Activated CD4-positive, alpha-beta T cell treated with anti-CD3 and anti-CD28 coated beads, Interleukin-2, amount 10 ng/mL, durations not matched to agents 24 days and 14 days (primary cell): ENCODE measurements at regions not wholly inside any gene's neighbourhood (a gene's known extent, or its start where the extent isn't known, plus 50 kb on each side); places are given as distances from the start of the nearest gene placed in this dataset.
"Not testable (repeated sequence)": the region's sequence is repeated elsewhere in the genome, so short reads cannot be mapped to it uniquely, and the experiment has no call there.

Experiments used
- DNase-seq: peaks from one replicate; pipeline ENCODE4 v3.0.0; 2022
- H3K27ac Mint-ChIP-seq: one replicate; pipeline ENCODE4 v1.8.0; 2022; ENCODE audit warnings: mild to moderate bottlenecking, mixed read lengths
- H3K27me3 Mint-ChIP-seq: one replicate; pipeline ENCODE4 v1.8.0; 2022; ENCODE audit warnings: mixed read lengths
- H3K36me3 Mint-ChIP-seq: one replicate; pipeline ENCODE4 v1.8.0; 2022; ENCODE audit warnings: low read depth, mild to moderate bottlenecking, mixed read lengths
- H3K4me1 Mint-ChIP-seq: one replicate; pipeline ENCODE4 v1.8.0; 2021; ENCODE audit warnings: mixed read lengths
- H3K4me3 Mint-ChIP-seq: one replicate; pipeline ENCODE4 v1.8.0; 2022; ENCODE audit warnings: mild to moderate bottlenecking, moderate library complexity, mixed read lengths
- H3K9me3 Mint-ChIP-seq: one replicate; pipeline ENCODE4 v1.8.0; 2021; ENCODE audit warnings: mixed read lengths
- intact Hi-C: fragments of 100-400 bp; cut with micrococcal nuclease; formaldehyde crosslinking; loops from one replicate; pipeline ENCODE4 v1.15.1; 2023

DNA sequence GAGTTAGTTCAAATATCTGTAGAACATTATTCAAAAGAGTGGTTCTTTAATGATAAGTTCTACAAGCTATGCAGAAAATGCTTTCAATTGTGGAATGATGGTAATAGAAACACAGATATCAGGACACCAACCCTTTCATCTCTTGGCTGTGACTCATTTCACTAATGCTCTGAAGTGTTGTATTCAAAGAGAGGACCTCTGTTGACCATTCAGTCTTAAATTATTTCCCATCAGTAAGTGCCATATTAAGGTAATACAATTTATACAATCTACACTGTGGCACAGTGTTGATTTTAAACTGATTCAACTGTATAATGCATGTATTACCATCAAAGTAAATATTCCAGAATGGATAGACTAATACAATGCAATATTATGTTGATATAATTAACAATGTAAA is 289.0 kb upstream of the ADGRL3 start:
- Mint-ChIP-seq H3K27ac (no peak overlapping the region), H3K36me3 (no peaks in the 10 kb centered on the region)
- DNase-seq: no peak

DNA sequence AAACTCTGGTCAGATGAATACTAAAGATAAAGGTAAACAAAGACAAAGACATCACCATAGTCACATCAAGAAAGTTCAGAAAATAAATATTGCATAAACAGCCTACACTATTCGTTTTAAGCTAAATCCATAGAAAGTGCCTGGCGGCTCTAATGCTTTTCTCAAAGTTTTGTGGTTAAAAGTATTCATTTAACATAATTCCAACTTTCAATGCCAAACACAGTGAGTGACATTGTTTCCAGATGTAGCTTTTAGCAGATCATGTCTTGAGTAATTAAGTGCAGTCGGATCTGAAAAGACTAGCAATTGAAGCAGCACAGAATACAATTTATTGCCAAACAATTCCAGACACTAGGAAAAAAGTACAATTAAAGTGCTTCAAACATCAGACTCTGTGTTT is 287.1 kb upstream of the ADGRL3 start:
- no peak for DNase-seq
- Mint-ChIP-seq H3K27me3 (no peaks in the 10 kb centered on the region), H3K4me3 (no peak overlapping the region), H3K27ac (no peak overlapping the region), H3K36me3 (no peaks in the 10 kb centered on the region), H3K4me1 (no peaks in the 10 kb centered on the region), H3K9me3 (peaks cover 4% of the 10 kb centered on the region)
- intact Hi-C loops: no loop called here

More for the DNA sequence above, 289.0 kb upstream of the ADGRL3 start:
- intact Hi-C loops: no loop called here
- peaks cover 5% of the 10 kb centered on the region for H3K9me3 Mint-ChIP-seq
- no peaks in the 10 kb centered on the region for H3K27me3 Mint-ChIP-seq
- no peaks in the 10 kb centered on the region for H3K4me1 Mint-ChIP-seq
- H3K4me3 Mint-ChIP-seq: no peak overlapping the region

DNA sequence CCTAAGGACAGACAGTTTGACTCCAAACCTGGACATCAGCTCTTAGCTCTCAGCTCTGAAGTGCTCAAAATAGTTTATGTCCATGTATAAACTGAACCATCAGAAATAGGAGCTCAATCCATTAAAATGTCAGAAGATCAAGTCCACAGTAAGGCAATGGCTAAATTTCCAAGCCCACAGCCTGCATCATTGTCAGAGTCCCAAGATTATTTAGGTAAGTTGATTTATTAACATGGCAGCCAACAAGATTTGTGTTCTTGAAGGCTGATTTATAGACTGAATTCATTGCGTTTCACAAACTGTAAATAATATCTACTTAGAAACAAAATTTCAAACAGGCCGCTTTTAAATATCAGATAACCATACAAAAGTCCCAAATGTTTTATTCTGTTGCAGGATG is 286.5 kb upstream of the ADGRL3 start:
- H3K4me3 Mint-ChIP-seq: no peak overlapping the region
- intact Hi-C loops: no loop called here
- peaks cover 4% of the 10 kb centered on the region for H3K9me3 Mint-ChIP-seq
- H3K27me3 Mint-ChIP-seq: no peaks in the 10 kb centered on the region
- no peaks in the 10 kb centered on the region for H3K4me1 Mint-ChIP-seq
- DNase-seq: no peak
- no peak overlapping the region for H3K27ac Mint-ChIP-seq
- H3K36me3 Mint-ChIP-seq: no peaks in the 10 kb centered on the region

DNA sequence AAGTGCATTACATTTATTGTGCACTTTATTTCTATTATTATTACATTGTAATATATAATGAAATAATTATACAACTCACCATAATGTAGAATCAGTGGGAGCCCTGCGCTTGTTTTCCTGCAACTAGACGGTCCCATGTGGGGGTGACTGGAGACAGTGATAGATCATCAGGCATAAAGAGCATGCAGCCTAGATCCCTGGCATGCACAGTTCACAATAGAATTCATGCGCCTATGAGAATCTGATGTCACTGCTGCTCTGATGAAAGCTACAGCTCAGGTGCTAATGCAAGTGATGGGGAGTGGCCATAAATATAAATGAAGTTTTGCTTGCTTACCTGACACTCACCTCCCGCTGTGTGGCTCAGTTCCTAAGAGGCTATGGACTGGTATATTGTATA is 278.4 kb upstream of the ADGRL3 start:
- H3K36me3 Mint-ChIP-seq, H3K27me3 Mint-ChIP-seq, H3K4me3 Mint-ChIP-seq, H3K9me3 Mint-ChIP-seq, H3K27ac Mint-ChIP-seq, intact Hi-C loops, H3K4me1 Mint-ChIP-seq, DNase-seq: not testable (repeated sequence)

DNA sequence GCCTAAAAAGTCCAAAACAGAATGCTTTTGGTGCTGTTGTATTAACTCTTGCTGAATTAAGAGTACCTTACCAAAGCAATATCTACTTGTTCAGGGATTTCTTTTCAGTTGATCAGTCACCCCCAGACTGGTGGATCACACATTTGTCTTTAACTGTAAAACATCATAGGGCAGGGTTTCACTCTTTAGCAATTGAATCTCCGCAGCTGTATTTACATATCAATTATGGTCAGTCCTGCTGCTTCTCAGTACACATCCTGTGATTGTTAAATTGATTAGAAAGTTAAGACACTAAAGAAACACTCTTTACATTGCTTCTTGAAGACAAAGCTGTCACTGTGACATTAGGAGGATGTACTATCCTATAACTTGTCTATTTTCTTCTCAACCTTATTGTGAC is 277.1 kb upstream of the ADGRL3 start:
- Mint-ChIP-seq H3K27ac (no peak overlapping the region), H3K36me3 (no peaks in the 10 kb centered on the region), H3K27me3 (no peaks in the 10 kb centered on the region), H3K4me1 (no peaks in the 10 kb centered on the region), H3K4me3 (no peak overlapping the region), H3K9me3 (no peaks in the 10 kb centered on the region)
- DNase-seq: no peak
- intact Hi-C loops: no loop called here

DNA sequence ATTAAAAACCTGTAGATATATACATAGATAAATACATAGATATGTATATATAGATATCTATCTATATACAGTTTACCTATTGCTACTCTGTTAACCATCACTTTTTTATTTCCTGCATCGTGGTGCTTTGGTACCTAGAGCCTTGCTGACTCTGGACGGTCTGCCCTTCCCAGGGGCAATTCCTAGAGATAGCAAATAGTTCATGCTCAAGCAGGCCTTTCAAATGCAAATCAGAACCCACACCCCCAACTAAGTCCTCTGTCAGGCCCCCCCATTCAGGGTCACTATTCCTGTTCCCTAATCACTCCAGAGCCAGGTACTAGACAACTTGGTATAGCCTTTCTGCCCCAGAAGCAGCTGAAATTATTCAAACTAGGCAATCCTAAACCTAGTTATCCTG is 273.5 kb upstream of the ADGRL3 start:
- no peaks in the 10 kb centered on the region for H3K9me3 Mint-ChIP-seq
- DNase-seq: no peak
- no peak overlapping the region for H3K4me3 Mint-ChIP-seq
- no peaks in the 10 kb centered on the region for H3K36me3 Mint-ChIP-seq
- no peaks in the 10 kb centered on the region for H3K27me3 Mint-ChIP-seq
- H3K27ac Mint-ChIP-seq: no peak overlapping the region
- no peaks in the 10 kb centered on the region for H3K4me1 Mint-ChIP-seq
- intact Hi-C loops: no loop called here

DNA sequence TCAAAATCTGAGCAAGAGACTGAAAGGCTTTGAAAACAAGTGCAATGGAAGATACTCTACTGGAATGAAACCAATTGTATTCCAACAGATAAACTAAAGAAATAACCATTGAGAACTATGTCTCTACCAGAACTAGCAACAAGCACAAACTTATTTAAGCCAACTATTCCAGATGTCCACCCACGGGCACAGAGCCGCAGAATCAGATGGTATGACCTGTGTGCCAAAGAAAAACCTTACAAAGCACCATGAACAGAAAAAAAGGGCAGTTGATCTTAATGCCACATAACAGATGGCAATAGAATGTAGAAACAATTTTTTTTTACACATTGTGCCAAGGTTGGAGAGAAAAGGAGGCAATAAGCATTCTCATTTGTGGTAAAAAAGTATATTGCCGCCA is 269.3 kb upstream of the ADGRL3 start:
- intact Hi-C loops: no loop called here
- no peak overlapping the region for H3K27ac Mint-ChIP-seq
- no peak for DNase-seq
- no peak overlapping the region for H3K4me3 Mint-ChIP-seq
- H3K36me3 Mint-ChIP-seq: no peaks in the 10 kb centered on the region
- no peaks in the 10 kb centered on the region for H3K4me1 Mint-ChIP-seq
- no peaks in the 10 kb centered on the region for H3K9me3 Mint-ChIP-seq
- H3K27me3 Mint-ChIP-seq: no peaks in the 10 kb centered on the region

DNA sequence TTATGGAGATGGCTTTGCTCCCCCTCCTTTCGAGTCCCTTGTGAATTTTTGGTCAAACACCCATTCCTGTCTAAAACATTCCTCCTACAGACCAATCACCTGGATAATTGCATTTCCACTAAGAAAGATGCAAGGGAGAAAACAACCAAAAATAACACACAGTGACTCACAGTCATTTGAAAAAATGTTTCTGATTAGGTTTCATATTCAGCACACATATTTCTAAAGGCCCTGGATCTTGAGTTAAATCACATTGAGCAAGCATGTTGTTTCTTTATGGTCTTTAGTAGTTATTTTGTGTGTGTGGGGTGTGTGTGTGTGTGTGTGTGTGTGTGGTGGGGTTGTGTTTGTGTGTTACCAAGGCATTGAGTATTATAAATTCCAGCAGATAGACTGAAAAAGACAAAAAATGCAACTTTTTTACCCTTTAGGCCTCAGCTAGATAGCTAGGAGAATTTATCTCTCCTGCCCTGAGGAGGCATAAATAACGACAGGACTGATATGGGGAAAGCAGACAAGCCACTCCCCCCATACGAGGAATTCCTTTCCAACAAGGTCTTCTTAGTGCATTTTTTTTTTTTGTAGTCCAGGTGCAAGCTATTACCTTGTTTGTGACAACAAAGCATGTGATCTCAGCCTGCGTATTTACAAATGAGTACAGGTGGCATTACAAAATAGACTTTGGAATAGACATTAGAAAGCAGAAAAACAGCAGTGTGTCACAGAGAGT is 265.4 kb upstream of the ADGRL3 start:
- Mint-ChIP-seq H3K4me1 (no peaks in the 10 kb centered on the region), H3K27ac (no peak overlapping the region), H3K27me3 (no peaks in the 10 kb centered on the region), H3K9me3 (no peaks in the 10 kb centered on the region), H3K4me3 (no peak overlapping the region), H3K36me3 (no peaks in the 10 kb centered on the region)
- intact Hi-C loops: no loop called here
- DNase-seq: no peak

DNA sequence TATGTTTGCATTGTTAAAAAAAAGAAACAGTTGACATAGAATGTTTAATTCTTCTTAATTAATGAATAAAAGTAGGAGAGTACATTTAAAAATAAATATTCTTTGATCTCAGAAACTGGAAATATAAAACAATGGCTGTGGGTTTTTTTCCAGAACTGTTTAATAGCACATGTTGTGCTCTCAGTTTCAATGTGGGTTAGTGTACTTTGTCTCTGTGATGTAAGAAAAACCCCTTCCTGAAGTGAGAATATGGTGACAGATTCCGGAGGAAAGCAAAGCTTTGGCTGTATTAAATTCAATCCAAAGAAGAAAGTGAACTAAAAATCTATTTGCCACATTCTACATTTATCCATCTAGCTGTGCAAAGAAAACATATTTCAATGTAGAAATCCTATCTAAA is 261.9 kb upstream of the ADGRL3 start:
- no peak for DNase-seq
- intact Hi-C loops: no loop called here
- no peaks in the 10 kb centered on the region for H3K9me3 Mint-ChIP-seq
- H3K36me3 Mint-ChIP-seq: no peaks in the 10 kb centered on the region
- H3K27ac Mint-ChIP-seq: no peak overlapping the region
- no peaks in the 10 kb centered on the region for H3K4me1 Mint-ChIP-seq
- H3K4me3 Mint-ChIP-seq: no peak overlapping the region
- no peaks in the 10 kb centered on the region for H3K27me3 Mint-ChIP-seq

DNA sequence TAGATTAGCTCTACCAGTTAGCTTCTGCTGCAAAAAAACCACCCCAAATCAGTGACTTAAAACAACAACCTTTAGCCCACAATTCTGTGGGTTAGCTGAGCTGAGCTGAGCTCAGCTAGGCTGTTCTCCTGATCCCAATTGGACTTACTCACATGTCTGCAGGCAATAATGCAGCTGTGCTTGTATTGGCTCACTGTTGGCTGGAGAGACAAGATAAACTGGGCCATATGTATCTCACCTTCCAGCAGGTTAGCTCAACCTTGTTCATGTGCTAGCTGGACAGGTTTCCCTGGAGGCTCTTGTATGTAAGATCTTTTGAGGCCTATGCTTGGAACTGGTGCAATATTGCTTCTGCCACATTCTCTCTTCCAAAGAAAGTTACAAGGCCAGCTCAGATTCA is 261.5 kb upstream of the ADGRL3 start:
- DNase-seq: no peak
- no peaks in the 10 kb centered on the region for H3K36me3 Mint-ChIP-seq
- intact Hi-C loops: no loop called here
- no peaks in the 10 kb centered on the region for H3K4me1 Mint-ChIP-seq
- H3K4me3 Mint-ChIP-seq: no peak overlapping the region
- no peak overlapping the region for H3K27ac Mint-ChIP-seq
- no peaks in the 10 kb centered on the region for H3K27me3 Mint-ChIP-seq
- H3K9me3 Mint-ChIP-seq: no peaks in the 10 kb centered on the region

DNA sequence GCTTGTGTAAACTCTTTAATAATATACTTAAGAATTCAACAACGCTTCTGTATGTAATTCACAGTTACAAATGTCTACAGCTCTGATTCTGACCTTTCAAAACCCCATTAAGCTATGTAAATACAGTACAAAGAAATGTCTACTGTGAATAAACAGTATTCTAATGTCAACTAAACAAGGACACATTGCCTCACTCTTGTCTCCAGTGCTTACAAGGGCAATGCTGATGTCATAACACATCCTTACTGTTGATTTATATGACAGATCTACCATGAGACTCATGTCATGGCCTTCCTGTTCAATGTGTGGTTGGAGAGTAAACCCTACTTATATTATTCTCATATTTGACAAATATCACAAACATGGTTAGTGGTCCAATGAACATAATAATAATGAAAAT is 256.1 kb upstream of the ADGRL3 start:
- no peak for DNase-seq
- Mint-ChIP-seq H3K4me3 (no peak overlapping the region), H3K4me1 (no peaks in the 10 kb centered on the region), H3K27me3 (no peaks in the 10 kb centered on the region), H3K36me3 (no peaks in the 10 kb centered on the region), H3K9me3 (peaks cover 8% of the 10 kb centered on the region), H3K27ac (no peak overlapping the region)
- intact Hi-C loops: no loop called here

DNA sequence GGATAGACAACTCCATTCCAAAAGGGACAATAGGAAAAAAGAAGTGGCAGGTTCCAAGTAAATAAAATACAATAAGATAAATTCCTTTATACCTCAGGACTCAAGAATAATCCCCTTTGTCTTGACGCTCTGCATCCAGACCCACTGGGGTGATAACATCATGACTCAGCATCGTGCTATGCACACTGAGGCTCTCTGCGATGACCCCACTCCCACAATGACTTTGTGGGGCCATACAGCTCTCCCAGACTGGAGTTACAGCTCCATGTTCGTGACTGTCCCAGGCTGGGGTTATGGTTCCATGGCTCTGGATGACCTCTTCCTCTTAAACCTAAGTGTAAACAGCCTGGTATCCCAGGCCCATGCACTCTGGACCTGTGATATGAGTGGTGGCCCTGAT is 254.5 kb upstream of the ADGRL3 start:
- intact Hi-C loops: no loop called here
- no peak for DNase-seq
- Mint-ChIP-seq H3K27me3 (no peaks in the 10 kb centered on the region), H3K4me1 (no peaks in the 10 kb centered on the region), H3K4me3 (no peak overlapping the region), H3K36me3 (no peaks in the 10 kb centered on the region), H3K9me3 (peaks cover 8% of the 10 kb centered on the region), H3K27ac (no peak overlapping the region)

DNA sequence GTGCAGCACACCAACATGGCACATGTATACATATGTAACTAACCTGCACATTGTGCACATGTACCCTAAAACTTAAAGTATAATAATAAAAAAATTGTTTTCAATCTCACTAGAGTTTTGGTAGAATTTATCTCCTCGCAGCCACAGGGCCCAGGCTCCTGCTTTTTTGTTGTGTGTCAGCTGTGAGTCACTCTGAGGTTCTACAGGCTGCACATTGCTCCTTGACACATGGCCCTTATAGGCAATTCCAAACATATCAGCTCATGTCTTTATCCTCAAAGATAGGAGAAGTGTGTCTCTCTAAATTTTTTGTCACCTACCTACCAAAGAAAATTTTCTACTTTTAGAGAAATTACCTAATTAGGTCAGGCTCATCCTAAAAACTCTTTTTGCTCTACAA is 252.1 kb upstream of the ADGRL3 start:
- Mint-ChIP-seq H3K9me3 (peaks cover 8% of the 10 kb centered on the region), H3K4me3 (no peak overlapping the region), H3K36me3 (no peaks in the 10 kb centered on the region), H3K4me1 (no peaks in the 10 kb centered on the region), H3K27me3 (no peaks in the 10 kb centered on the region), H3K27ac (no peak overlapping the region)
- DNase-seq: no peak
- intact Hi-C loops: no loop called here

DNA sequence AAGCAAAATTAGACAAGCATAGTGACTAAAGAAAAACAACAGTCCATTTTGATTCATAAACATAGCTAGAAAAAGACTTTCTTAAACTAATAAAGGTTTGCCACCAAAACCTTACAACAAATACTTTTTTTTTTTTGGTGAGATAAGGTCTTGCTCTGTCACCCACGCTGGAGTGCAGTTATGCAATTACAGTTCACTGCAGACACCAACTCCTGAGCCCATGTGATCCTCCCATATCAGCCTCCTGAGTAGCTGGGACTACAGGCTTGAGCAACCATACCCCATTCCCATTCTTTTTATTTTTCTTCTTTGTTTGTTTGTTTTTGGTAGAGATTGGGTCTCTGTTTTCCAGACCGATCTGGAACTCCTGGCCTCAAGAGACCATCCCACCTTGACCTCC is 247.2 kb upstream of the ADGRL3 start:
- Mint-ChIP-seq H3K27ac (no peak overlapping the region), H3K27me3 (no peaks in the 10 kb centered on the region), H3K36me3 (no peaks in the 10 kb centered on the region), H3K9me3 (peaks cover 3% of the 10 kb centered on the region), H3K4me3 (no peak overlapping the region), H3K4me1 (no peaks in the 10 kb centered on the region)
- no peak for DNase-seq
- intact Hi-C loops: no loop called here

DNA sequence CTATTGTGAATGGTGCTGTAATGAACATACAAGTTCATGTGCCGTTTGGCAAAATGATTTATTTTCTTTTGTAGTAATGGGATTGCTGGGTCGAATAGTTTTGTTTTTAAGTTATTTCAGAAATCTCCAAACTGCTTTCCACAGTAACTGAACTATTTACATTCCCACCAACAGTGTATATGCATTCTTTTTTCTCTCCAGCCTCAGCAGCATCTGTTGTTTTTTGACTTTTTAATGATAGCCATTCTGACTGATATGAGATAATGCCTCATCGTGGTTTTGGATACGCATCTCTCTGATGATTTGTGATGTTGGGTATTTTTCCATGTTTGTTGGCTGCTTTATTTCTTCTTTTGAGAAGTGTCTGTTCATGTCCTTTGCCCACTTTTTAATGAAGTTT is 246.3 kb upstream of the ADGRL3 start:
- DNase-seq: no peak
- no peaks in the 10 kb centered on the region for H3K27me3 Mint-ChIP-seq
- H3K9me3 Mint-ChIP-seq: peaks cover 3% of the 10 kb centered on the region
- H3K4me1 Mint-ChIP-seq: no peaks in the 10 kb centered on the region
- H3K27ac Mint-ChIP-seq: no peak overlapping the region
- H3K4me3 Mint-ChIP-seq: no peak overlapping the region
- intact Hi-C loops: no loop called here
- H3K36me3 Mint-ChIP-seq: no peaks in the 10 kb centered on the region
